ENCODE measurements at regions not wholly inside any gene's neighbourhood (a gene's known extent, or its start where the extent isn't known, plus 50 kb on each side); places are given as distances from the start of the nearest gene placed in this dataset.

- DNase-seq (ENCODE audit: low read depth) = no peak
These were observed 60.3 kb upstream of the CCDC190 start for GRCh38 chr1:162921311-162921710.

GRCh38 chr1:162919034-162919433, 58.1 kb upstream of the CCDC190 start:
- no peak for DNase-seq (ENCODE audit: low read depth)

GRCh38 chr1:162918151-162918754, 57.3 kb upstream of the CCDC190 start:
- no peak for DNase-seq (ENCODE audit: low read depth)

DNA sequence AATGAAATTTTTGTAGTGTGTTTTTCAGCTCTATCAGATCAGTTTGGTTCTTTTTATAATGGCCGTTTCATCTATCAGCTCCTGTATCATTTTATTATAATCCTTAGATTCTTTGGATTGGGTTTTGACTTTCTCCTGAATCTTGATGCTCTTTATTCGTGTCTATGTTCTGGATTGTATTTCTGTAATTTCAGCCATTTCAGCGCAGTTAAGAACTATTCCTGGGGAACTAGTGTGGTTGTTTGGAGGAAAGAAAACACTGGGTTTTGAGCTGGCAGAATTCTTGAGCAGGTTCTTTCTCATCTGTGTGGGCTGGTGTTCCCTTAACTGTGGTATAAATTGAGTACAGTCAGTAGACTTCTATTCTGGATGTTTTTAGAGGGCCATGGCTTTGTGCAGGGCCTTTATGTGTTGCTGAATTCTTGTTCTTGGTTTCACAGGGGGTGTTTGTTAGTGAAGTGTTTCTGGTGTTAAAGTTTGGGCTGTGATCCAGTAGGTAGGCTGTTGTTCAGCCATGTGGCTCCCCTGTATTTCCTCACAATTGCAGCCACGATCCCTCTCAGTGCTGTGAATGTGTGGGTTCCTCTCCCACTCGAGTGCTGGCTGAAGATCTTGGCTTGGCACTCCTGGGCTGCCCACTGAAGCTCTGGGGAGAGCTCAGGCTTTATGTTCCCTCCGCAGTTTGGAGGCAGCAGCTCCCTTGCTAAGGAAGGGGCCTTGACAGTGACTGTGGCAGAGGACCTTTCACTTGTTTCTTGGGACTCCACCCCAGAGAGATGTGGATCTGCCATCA, 56.0 kb upstream of the CCDC190 start:
- no peak for DNase-seq (ENCODE audit: low read depth)

GRCh38 chr1:162916407-162916806, 55.4 kb upstream of the CCDC190 start:
- DNase-seq (ENCODE audit: low read depth) = peak; percentile 82

- no peak for DNase-seq (ENCODE audit: low read depth)
These were observed 53.6 kb upstream of the CCDC190 start for GRCh38 chr1:162914601-162915000.

GRCh38 chr1:162913345-162913744, 52.4 kb upstream of the CCDC190 start:
- no peak for DNase-seq (ENCODE audit: low read depth)

DNA sequence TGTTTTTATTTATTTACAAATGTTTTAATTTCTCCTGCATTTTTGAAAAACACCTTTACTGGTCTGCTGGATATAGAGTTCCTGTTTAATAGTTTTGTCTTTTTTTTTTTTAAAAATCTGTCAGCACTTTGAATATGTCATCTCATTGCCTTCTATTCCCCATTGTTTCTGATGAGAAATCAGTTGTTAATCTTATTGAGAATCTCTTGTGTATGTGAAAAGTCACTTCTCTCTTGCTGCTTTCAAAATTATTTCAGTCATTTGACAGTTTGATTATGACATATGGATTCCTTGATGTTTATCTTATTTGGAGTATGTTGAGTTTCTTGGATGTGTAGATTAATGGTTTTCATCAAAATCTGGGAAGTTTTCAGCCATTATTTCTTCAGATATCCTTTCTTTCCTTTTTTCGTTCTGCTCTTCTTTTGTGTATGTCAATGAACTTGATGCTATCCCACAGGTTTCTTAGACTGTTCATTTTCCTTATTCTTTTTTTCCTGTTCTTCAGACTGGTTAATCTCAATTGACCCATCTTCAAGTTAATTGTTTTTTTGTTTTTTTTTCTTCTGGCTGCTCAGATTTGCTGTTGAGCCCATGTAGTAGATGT, 51.2 kb upstream of the CCDC190 start:
- DNase-seq (ENCODE audit: low read depth) = no peak

Data from EH (cell line).